Endothelial cell of umbilical vein (primary cell): ENCODE measurements at regions not wholly inside any gene's neighbourhood (a gene's known extent, or its start where the extent isn't known, plus 50 kb on each side); places are given as distances from the start of the nearest gene placed in this dataset.

Experiments used
- BruUV-seq: library from RNA; stranded (reverse); fragments of 400-500 nt; replicated peaks from 2 replicates; lab custom pipeline; 2021; lab: Mats Ljungman, UMichigan
- CTCF ChIA-PET: fragments of 300-600, 350-600 bp; sonication (Branson Sonifier 250); formaldehyde crosslinking; loops from one replicate; lab custom pipeline; 2021; ENCODE audit warnings: antibody characterized with exemption, inconsistent platforms; lab: Charles Lee
- POLR2A ChIA-PET: fragments of 300-600, 350-600 bp; sonication (Branson Sonifier 250); formaldehyde crosslinking; loops from one replicate; lab custom pipeline; 2021; ENCODE audit warnings: antibody characterized with exemption, inconsistent platforms; lab: Charles Lee
- DNase-seq: peaks from one replicate; pipeline ENCODE4 v3.0.0-alpha.2; 2011; ENCODE audit warnings: low read depth, low spot score
- FAIRE-seq: peaks from 2 replicates; lab custom pipeline; 2011; peaks lifted over from hg19 to GRCh38; lab: Jason Lieb, UNC
- H2AFZ ChIP-seq: 2 replicates; pipeline ENCODE4 v1.6.0; 2012; ENCODE audit warnings: low read depth, low read length, control low read depth, inconsistent platforms
- H3K27ac ChIP-seq: 2 replicates; pipeline ENCODE4 v1.5.1; 2011; ENCODE audit warnings: low read depth, mild to moderate bottlenecking, control low read depth, low read length, moderate library complexity; ENCODE audit not compliant: insufficient read depth
- H3K27me3 ChIP-seq, 2 experiments: 2 replicates each; pipeline versions ENCODE4 v1.6.0 to v1.6.1; 2011; ENCODE audit warnings: low read length in 2 of 2, mixed read lengths in 1 of 2; ENCODE audit not compliant: control insufficient read depth in 2 of 2, insufficient read depth in 2 of 2
- H3K36me3 ChIP-seq, 2 experiments: 2 replicates in 1 of 2; 3 replicates in 1 of 2; pipeline ENCODE4 v1.5.1; 2011; ENCODE audit warnings: low read length in 2 of 2, mild to moderate bottlenecking in 1 of 2, moderate library complexity in 1 of 2; ENCODE audit not compliant: control insufficient read depth in 2 of 2, insufficient read depth in 2 of 2; ENCODE audit errors: extremely low read depth in 1 of 2
- H3K4me1 ChIP-seq: 3 replicates; pipeline ENCODE4 v1.5.1; 2011; ENCODE audit warnings: mild to moderate bottlenecking, low read length; ENCODE audit not compliant: control insufficient read depth, insufficient read depth; ENCODE audit errors: extremely low read depth
- H3K4me2 ChIP-seq: 2 replicates; pipeline ENCODE4 v1.6.1; 2011; ENCODE audit warnings: low read length, control low read depth, mixed read lengths; ENCODE audit not compliant: insufficient read depth
- H3K4me3 ChIP-seq, 3 experiments: fragments of 200-600 bp in 1 of 3; sonication (generic), shearing (Covaris generic) in 1 of 3; replicated peaks in 1 of 3; 2 replicates each; pipeline ENCODE4 v1.5.1; 2011 to 2016; ENCODE audit warnings: control low read depth in 3 of 3, low read length in 3 of 3, mild to moderate bottlenecking in 2 of 3, inconsistent platforms in 1 of 3, low read depth in 1 of 3, moderate library complexity in 1 of 3; ENCODE audit not compliant: insufficient read depth in 1 of 3
- H3K79me2 ChIP-seq: 2 replicates; pipeline ENCODE4 v1.6.0; 2012; ENCODE audit warnings: low read length, inconsistent platforms; ENCODE audit not compliant: control insufficient read depth, insufficient read depth
- H3K9ac ChIP-seq: replicated peaks from 2 replicates; pipeline ENCODE3; 2011; ENCODE audit warnings: low read length, control low read depth; ENCODE audit not compliant: insufficient read depth; ENCODE audit errors: extremely low read depth
- H3K9me1 ChIP-seq: replicated peaks from 3 replicates; pipeline ENCODE4 v1.6.0; 2011; ENCODE audit warnings: mild to moderate bottlenecking, low read length; ENCODE audit not compliant: control insufficient read depth, insufficient read depth; ENCODE audit errors: extremely low read depth
- H3K9me3 ChIP-seq: replicated peaks from 2 replicates; pipeline ENCODE4 v1.5.1; 2012; ENCODE audit warnings: low read length, inconsistent platforms; ENCODE audit not compliant: control insufficient read depth, insufficient read depth
- H4K20me1 ChIP-seq: replicated peaks from 2 replicates; pipeline ENCODE3; 2011; ENCODE audit warnings: mild to moderate bottlenecking, low read length; ENCODE audit not compliant: control insufficient read depth, insufficient read depth; ENCODE audit errors: extremely low read depth
- EZH2 ChIP-seq: IDR thresholded peaks from 2 replicates; pipeline ENCODE4 v1.6.1; 2012; ENCODE audit warnings: borderline replicate concordance, low read depth, mild to moderate bottlenecking, moderate library complexity, low read length, inconsistent platforms; ENCODE audit not compliant: severe bottlenecking
- FOS ChIP-seq: IDR thresholded peaks from 2 replicates; pipeline ENCODE4 v1.6.1; 2011; ENCODE audit warnings: mild to moderate bottlenecking, low read length, moderate library complexity, borderline replicate concordance; ENCODE audit not compliant: insufficient read depth
- GATA2 ChIP-seq: IDR thresholded peaks from 2 replicates; pipeline ENCODE4 v1.7.0; 2011; ENCODE audit warnings: low read depth, mild to moderate bottlenecking, moderate library complexity, mixed read lengths, low read length; ENCODE audit not compliant: insufficient read length, insufficient read depth
- JUN ChIP-seq: IDR thresholded peaks from 2 replicates; pipeline ENCODE4 v1.6.1; 2011; ENCODE audit warnings: borderline replicate concordance, low read depth; ENCODE audit not compliant: insufficient read length, insufficient read depth
- POLR2A ChIP-seq: IDR thresholded peaks from 2 replicates; pipeline ENCODE4 v1.6.1; 2012; ENCODE audit warnings: low read depth, mild to moderate bottlenecking, control low read depth, low read length
- POLR2AphosphoS5 ChIP-seq: IDR thresholded peaks from 2 replicates; pipeline ENCODE4 v1.6.1; 2012; ENCODE audit warnings: low read depth, mild to moderate bottlenecking, control low read depth, low read length, moderate library complexity; ENCODE audit not compliant: insufficient read depth
- dilution Hi-C: fragments of 300-500 bp; cut with MboI; formaldehyde crosslinking; loops from one replicate; pipeline ENCODE4 v1.15.0; 2019; ENCODE audit warnings: low sequenced_read_pairs; ENCODE audit not compliant: extremely low pct_ligation_motif_present
- intact Hi-C: fragments of 100-400 bp; cut with micrococcal nuclease; formaldehyde crosslinking; loops from one replicate; pipeline ENCODE4 v1.10.0; 2022

DNA sequence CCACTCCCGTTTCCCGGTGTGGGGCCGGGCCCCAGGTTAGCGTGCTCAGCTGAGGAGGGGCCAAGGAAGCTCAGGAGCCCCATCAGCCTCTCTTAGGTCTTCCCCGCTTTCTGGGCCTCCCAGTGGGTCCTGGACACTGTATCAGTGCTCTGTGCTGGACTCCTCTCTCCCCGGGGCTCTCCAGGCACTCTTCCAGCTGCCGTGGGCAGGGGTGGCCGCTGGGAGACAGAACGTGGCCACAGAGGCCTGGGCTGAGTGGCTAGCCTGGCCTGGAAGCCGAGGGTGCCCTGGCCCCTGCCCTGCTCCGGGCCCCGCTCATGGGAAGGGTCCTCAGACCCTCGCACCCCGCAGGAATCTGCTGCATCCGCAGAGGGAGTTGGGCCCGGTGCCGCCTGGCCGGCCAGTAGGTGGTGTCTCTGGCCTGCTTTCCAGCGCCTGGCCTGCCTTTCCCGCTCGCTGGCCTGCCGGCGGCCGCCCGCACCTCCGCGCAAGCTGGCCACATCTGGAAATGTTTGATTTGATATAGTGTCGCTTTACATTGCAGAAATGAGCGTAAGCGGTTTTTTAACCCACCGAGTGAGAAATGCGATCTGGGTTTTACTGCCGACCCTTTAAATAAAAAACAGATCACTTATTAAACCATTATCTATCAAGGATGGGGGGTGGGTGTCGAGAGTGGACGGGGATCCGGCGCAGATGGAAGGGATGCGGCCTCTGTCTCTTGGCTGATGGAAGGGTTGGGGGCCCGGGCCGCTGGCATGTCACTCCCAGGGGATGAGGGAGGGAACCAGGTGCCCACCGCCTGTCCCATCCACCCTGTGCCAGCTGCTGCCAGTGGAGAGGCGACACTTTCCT is 74.4 kb upstream of the TTC34 start:
- no peaks in the 10 kb centered on the region for H3K27me3 ChIP-seq
- H3K27ac ChIP-seq, result no peak overlapping the region
- H3K36me3 ChIP-seq, result no peaks in the 10 kb centered on the region
- TF ChIP-seq POLR2A (no peak), EZH2 (no peak), POLR2AphosphoS5 (no peak), JUN (no peak), FOS (no peak), GATA2 (no peak)
- H3K4me2 ChIP-seq, result no peak overlapping the region
- H3K9ac ChIP-seq, result no peak overlapping the region
- no peak overlapping the region for H2AFZ ChIP-seq
- H3K79me2 ChIP-seq, result no peaks in the 10 kb centered on the region
- POLR2A ChIA-PET, result no interaction called here
- no peaks in the 10 kb centered on the region for H3K9me1 ChIP-seq
- dilution Hi-C loops (no loop called here), intact Hi-C loops (no loop called here)
- no TSS peak for BruUV-seq
- CTCF ChIA-PET, result no interaction called here
- FAIRE-seq (no peak), DNase-seq (no peak)
- H3K9me3 ChIP-seq, result peaks cover 10% of the 10 kb centered on the region
- no peak overlapping the region for H3K4me3 ChIP-seq
- H3K4me1 ChIP-seq, result no peaks in the 10 kb centered on the region
- H4K20me1 ChIP-seq, result no peaks in the 10 kb centered on the region

DNA sequence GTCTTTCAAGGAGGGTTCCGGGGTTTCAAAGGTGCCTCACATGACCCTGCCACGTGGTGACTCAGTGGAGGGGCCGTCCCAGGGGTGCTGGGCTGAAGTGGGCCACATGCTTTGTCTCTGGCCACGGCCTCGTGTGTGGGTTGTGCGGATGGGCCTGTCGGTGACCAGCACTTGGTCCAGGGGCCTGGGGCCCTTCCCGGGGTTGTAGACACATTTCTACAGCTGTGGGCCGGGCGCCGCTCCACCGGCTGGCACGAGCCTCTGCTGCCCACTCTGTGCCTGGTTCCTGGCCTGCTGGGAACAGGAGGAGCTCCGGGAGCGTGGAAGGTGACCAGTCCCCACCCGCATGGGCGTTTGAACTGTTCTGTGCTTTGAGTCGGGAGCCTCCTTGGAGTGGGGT is 75.4 kb upstream of the TTC34 start:
- ChIA-PET POLR2A (no interaction called here), CTCF (no interaction called here)
- H3K4me2 ChIP-seq, result no peak overlapping the region
- no peaks in the 10 kb centered on the region for H3K79me2 ChIP-seq
- no peaks in the 10 kb centered on the region for H3K27me3 ChIP-seq
- no peak overlapping the region for H3K27ac ChIP-seq
- dilution Hi-C loops (no loop called here), intact Hi-C loops (no loop called here)
- no peak overlapping the region for H3K4me3 ChIP-seq
- no peaks in the 10 kb centered on the region for H3K36me3 ChIP-seq
- DNase-seq (no peak), FAIRE-seq (no peak)
- H3K9me1 ChIP-seq, result no peaks in the 10 kb centered on the region
- BruUV-seq, result no TSS peak
- no peaks in the 10 kb centered on the region for H3K4me1 ChIP-seq
- H3K9ac ChIP-seq, result no peak overlapping the region
- no peak overlapping the region for H2AFZ ChIP-seq
- TF ChIP-seq POLR2A (no peak), GATA2 (no peak), POLR2AphosphoS5 (no peak)
- peaks cover 5% of the 10 kb centered on the region for H3K9me3 ChIP-seq
- H4K20me1 ChIP-seq, result no peaks in the 10 kb centered on the region
